ENCODE measurements at regions not wholly inside any gene's neighbourhood (a gene's known extent, or its start where the extent isn't known, plus 50 kb on each side); places are given as distances from the start of the nearest gene placed in this dataset.

DNA sequence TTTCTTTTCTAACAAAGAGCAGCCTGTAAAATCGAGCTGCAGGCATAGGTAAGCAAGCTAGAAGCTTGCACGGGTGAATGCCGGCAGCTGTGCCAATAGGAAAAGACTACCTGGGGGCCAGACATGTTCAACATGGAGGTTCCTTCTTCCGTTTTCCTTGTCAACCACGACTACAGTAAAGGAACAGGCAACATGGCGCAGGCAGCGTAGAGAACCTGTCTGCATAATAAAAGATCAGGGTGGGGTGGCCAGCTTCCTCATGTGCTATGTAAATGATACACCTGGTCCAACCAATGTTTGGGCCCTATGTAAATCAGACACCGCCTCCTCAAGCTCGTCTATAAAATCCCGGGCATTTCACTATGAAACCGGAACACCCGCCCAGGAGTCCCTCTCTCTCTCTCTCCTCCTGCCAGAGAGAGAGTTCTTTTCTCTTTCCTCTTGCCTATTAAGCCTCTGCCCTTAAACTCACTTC lies 103.8 kb upstream of the LIFR start:
- no peak overlapping the region for H3K4me3 ChIP-seq (ENCODE audit: low read length)
- WGBS (ENCODE audit: insufficient coverage) = 51% methylated on average over 8 of the region's 12 CpGs
- peaks cover 2% of the 10 kb centered on the region for H3K4me1 ChIP-seq (ENCODE audit: control insufficient read depth, insufficient read depth, low read length)
- peak; percentile 24 for DNase-seq
- H3K27me3 ChIP-seq (ENCODE audit: control insufficient read depth, insufficient read depth, low read length) = no peaks in the 10 kb centered on the region
- H3K9me3 ChIP-seq (replicated peaks; ENCODE audit: control insufficient read depth, low read depth, low read length) = no peaks in the 10 kb centered on the region
- no peaks in the 10 kb centered on the region for H3K36me3 ChIP-seq (ENCODE audit: control insufficient read depth, insufficient read depth, low read length)
- H3K27ac ChIP-seq (ENCODE audit: low read length) = no peak overlapping the region

DNA sequence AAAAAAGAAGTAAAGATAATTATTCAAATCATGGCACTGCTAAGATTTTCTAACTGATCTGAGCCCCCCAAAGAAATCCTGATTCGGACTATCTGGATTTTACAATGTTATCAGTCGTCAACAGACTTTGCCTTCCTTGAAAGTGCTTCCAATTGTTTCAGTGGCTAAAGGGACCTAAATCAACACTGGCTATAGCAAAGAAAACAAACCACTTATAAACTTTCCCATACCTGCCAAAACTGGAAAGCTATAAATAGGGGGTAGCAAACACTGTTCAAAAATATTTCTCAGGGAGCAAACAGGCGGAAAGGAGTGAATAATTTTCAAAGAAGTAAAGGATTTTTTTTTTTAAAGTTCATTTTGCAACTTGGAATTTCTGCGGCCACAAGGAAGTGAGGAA lies 105.6 kb upstream of the LIFR start:
- Histone ChIP-seq H3K27ac (ENCODE audit: low read length) (no peak overlapping the region), H3K36me3 (ENCODE audit: control insufficient read depth, insufficient read depth, low read length) (no peaks in the 10 kb centered on the region), H3K4me1 (ENCODE audit: control insufficient read depth, insufficient read depth, low read length) (no peaks in the 10 kb centered on the region), H3K27me3 (ENCODE audit: control insufficient read depth, insufficient read depth, low read length) (no peaks in the 10 kb centered on the region), H3K9me3 (replicated peaks; ENCODE audit: control insufficient read depth, low read depth, low read length) (no peaks in the 10 kb centered on the region), H3K4me3 (ENCODE audit: low read length) (no peak overlapping the region)
- no peak for DNase-seq
- WGBS (ENCODE audit: insufficient coverage) = 60% methylated on average over 1 of the region's 4 CpGs

DNA sequence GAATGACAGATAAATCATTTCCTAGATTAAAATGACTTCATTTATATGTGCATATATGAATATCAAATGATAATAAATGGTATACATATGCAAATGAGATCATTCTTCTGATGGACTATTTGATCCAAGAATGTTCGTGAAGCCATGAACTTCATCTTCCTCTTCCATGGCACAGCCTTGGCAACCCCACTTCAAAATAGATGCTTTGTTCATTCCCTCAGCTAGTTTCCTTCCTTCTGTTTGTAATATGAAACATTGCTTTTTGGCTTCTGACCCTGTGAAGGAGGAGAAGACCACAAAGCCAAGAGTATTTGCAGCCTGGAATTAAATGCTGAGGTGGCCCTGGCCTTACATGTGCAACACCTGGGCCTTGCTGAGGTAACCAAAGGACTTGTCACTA lies 106.8 kb upstream of the LIFR start:
- Histone ChIP-seq H3K36me3 (ENCODE audit: control insufficient read depth, insufficient read depth, low read length) (no peaks in the 10 kb centered on the region), H3K27me3 (ENCODE audit: control insufficient read depth, insufficient read depth, low read length) (no peaks in the 10 kb centered on the region), H3K4me1 (ENCODE audit: control insufficient read depth, insufficient read depth, low read length) (no peaks in the 10 kb centered on the region), H3K27ac (ENCODE audit: low read length) (no peak overlapping the region), H3K9me3 (replicated peaks; ENCODE audit: control insufficient read depth, low read depth, low read length) (no peaks in the 10 kb centered on the region), H3K4me3 (ENCODE audit: low read length) (no peak overlapping the region)
- DNase-seq = no peak
- no CpG with 5 or more reads among the region's 1 CpG for WGBS (ENCODE audit: insufficient coverage)

DNA sequence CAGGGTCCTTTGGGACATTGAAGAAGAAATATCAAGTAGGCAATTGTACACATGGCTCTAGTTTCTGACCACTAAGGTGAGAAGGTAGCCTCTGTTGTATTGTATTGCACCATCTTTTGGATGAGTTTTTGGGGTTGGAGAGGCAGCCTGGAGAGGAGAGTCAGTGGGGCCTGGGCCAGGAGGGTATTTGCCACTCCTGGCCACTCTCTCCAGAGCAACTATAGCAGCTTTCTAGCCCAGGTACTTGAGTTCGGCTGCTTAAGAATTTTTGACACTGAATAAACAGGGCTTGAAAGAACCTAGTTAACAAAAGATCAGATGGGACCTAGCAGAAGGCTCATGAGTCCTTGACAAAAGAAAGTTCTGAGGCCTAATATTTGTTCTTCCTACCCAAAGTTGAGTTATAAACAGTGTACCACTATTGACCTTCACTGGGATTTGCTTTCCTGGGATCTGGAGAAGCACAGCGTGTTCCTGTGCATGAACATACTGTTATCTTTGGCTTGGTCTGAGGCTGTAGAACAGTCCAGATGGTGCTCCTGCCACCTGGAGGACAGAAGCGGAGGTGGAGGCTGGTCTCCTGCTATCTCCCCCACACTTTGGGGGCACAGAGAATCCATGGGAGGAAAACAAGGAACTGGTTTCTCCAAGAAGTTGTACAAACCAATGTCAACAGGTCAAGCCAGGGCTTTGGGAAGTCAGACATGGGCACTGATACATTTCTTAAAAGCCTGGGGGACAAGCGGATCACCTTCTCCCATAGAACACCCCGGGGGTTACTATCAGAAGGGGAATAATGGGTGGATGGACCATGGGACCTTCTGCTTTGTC lies 110.4 kb upstream of the LIFR start:
- DNase-seq = peak; percentile 30
- 70% methylated on average over 2 of the region's 5 CpGs for WGBS (ENCODE audit: insufficient coverage)
- H3K36me3 ChIP-seq (ENCODE audit: control insufficient read depth, insufficient read depth, low read length) = no peaks in the 10 kb centered on the region
- H3K4me1 ChIP-seq (ENCODE audit: control insufficient read depth, insufficient read depth, low read length) = no peaks in the 10 kb centered on the region
- H3K27ac ChIP-seq (ENCODE audit: low read length) = no peak overlapping the region
- H3K27me3 ChIP-seq (ENCODE audit: control insufficient read depth, insufficient read depth, low read length) = no peaks in the 10 kb centered on the region
- no peak overlapping the region for H3K4me3 ChIP-seq (ENCODE audit: low read length)
- H3K9me3 ChIP-seq (replicated peaks; ENCODE audit: control insufficient read depth, low read depth, low read length) = no peaks in the 10 kb centered on the region

DNA sequence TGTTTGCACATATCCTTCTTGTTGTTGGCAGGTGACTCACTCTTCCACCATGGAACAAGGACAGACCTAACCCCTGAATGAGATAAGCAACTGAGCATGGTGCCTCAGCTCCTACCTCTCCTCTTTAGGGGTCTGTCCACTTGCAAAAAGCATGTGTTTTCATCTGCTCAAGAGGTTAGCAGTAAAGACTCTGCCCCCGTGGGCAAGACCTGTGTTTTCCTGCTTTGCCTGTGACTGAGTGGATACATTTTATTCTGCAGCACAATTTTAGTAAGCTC lies 111.0 kb upstream of the LIFR start:
- no peak for DNase-seq
- Histone ChIP-seq H3K9me3 (replicated peaks; ENCODE audit: control insufficient read depth, low read depth, low read length) (no peaks in the 10 kb centered on the region), H3K36me3 (ENCODE audit: control insufficient read depth, insufficient read depth, low read length) (no peaks in the 10 kb centered on the region), H3K4me3 (ENCODE audit: low read length) (no peak overlapping the region), H3K27ac (ENCODE audit: low read length) (no peak overlapping the region), H3K27me3 (ENCODE audit: control insufficient read depth, insufficient read depth, low read length) (no peaks in the 10 kb centered on the region), H3K4me1 (ENCODE audit: control insufficient read depth, insufficient read depth, low read length) (no peaks in the 10 kb centered on the region)
- no CpG with 5 or more reads among the region's 1 CpG for WGBS (ENCODE audit: insufficient coverage)

DNA sequence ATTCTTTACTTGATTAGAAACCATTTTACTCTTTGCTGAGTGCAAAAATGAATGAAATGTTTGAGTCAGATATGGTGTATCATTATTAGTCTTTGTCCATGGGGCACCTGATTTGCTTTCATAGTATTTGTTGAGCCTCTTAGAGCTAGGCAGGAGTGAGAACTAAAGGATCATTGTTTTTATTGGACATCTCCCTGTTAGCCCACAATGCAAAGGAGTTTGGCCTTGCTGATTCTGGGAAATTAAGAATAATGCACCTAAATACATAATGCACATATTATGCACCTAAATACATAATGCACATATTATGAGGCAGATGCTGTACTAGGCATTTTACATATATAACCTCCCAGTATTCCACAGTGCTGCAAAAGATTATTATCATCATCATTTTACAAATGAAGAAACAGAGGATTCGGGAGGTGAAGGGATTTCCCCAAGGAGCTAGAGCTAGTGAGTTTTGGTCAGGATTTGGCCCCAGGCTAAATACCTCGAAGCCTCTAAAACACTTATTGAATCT lies 113.0 kb upstream of the LIFR start:
- DNase-seq = no peak
- H3K27me3 ChIP-seq (ENCODE audit: control insufficient read depth, insufficient read depth, low read length) = no peaks in the 10 kb centered on the region
- H3K4me1 ChIP-seq (ENCODE audit: control insufficient read depth, insufficient read depth, low read length) = no peaks in the 10 kb centered on the region
- H3K4me3 ChIP-seq (ENCODE audit: low read length) = no peak overlapping the region
- H3K36me3 ChIP-seq (ENCODE audit: control insufficient read depth, insufficient read depth, low read length) = no peaks in the 10 kb centered on the region
- no CpG with 5 or more reads among the region's 2 CpGs for WGBS (ENCODE audit: insufficient coverage)
- H3K9me3 ChIP-seq (replicated peaks; ENCODE audit: control insufficient read depth, low read depth, low read length) = no peaks in the 10 kb centered on the region
- no peak overlapping the region for H3K27ac ChIP-seq (ENCODE audit: low read length)

DNA sequence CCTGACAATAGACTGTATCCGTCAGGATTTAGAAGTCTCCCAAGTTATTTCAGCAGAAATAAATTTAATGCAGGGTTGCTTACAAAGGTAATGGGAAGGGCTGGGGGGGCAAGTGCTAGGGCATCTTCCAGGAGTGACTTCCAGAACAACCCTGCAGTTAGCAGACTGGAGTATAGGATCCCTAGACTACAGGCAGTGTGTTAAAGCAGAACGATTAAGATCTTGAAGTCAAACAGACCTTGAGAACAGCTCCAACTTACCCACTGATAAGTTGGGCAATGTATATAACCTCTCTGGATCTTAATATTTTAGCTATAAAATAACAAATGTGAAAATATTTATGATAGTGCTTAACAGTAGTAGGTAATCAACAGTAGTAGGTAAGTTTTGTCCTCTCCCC lies 113.6 kb upstream of the LIFR start:
- no CpG with 5 or more reads among the region's 2 CpGs for WGBS (ENCODE audit: insufficient coverage)
- Histone ChIP-seq H3K27ac (ENCODE audit: low read length) (no peak overlapping the region), H3K4me1 (ENCODE audit: control insufficient read depth, insufficient read depth, low read length) (no peaks in the 10 kb centered on the region), H3K36me3 (ENCODE audit: control insufficient read depth, insufficient read depth, low read length) (no peaks in the 10 kb centered on the region), H3K9me3 (replicated peaks; ENCODE audit: control insufficient read depth, low read depth, low read length) (no peaks in the 10 kb centered on the region), H3K27me3 (ENCODE audit: control insufficient read depth, insufficient read depth, low read length) (no peaks in the 10 kb centered on the region), H3K4me3 (ENCODE audit: low read length) (no peak overlapping the region)
- DNase-seq = no peak

DNA sequence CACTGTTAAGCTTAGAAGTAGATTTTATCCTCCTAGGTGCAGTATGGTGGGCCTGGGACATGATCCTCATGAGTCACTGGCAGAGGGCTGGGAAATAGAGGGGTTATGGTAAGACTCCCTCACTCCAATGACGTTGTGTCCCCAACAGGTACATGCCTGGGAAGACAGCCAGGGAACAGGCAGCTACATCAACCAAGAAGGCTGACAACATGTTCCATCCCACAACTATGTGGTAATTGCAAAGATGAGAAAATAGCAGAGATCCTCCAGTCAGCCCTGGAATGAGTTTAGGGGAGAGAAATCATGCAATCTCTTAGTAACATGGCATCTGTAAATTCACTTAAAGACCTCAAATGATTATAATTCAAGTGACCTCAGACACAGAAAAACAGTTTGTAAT lies 114.4 kb upstream of the LIFR start:
- H3K27ac ChIP-seq (ENCODE audit: low read length) = no peak overlapping the region
- no CpG with 5 or more reads among the region's 1 CpG for WGBS (ENCODE audit: insufficient coverage)
- no peaks in the 10 kb centered on the region for H3K4me1 ChIP-seq (ENCODE audit: control insufficient read depth, insufficient read depth, low read length)
- DNase-seq = no peak
- H3K9me3 ChIP-seq (replicated peaks; ENCODE audit: control insufficient read depth, low read depth, low read length) = no peaks in the 10 kb centered on the region
- no peaks in the 10 kb centered on the region for H3K27me3 ChIP-seq (ENCODE audit: control insufficient read depth, insufficient read depth, low read length)
- H3K36me3 ChIP-seq (ENCODE audit: control insufficient read depth, insufficient read depth, low read length) = no peaks in the 10 kb centered on the region
- no peak overlapping the region for H3K4me3 ChIP-seq (ENCODE audit: low read length)

DNA sequence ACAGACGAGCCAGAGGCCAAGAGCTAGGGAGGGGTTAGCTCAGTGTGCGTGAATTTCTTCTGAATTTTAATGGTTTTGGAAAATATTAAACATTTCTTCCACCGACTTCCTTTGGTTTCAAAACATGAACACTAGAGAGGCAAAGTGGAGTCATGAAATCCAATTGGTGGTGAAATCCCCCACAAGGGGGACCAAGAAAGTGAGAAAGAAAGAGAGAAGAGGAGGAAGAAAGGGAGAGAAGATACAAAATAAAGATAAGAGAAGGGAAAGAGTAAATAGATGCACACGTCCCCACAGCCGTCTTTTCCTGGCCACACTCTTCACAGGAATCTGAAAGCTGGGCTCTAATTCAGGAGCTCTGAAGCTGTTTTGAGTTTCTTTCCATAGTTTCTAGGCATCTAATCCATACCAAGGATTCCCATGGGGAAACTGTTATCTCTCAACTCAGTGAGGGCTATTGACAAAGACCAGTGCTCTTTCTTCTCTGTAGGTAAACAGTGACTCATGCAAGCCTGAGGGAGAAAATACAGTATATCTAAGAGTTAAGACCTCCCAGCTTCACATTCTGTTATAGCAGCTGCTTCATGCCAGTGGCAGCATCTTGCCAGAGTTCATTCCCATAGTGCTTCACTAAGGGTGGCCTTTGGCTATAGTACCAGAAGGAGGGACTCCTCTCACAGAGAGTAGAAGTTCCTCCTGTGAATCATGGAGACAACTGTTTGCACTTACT lies 115.8 kb upstream of the LIFR start:
- Histone ChIP-seq H3K9me3 (replicated peaks; ENCODE audit: control insufficient read depth, low read depth, low read length) (no peaks in the 10 kb centered on the region), H3K4me3 (ENCODE audit: low read length) (no peak overlapping the region), H3K27me3 (ENCODE audit: control insufficient read depth, insufficient read depth, low read length) (no peaks in the 10 kb centered on the region), H3K4me1 (ENCODE audit: control insufficient read depth, insufficient read depth, low read length) (no peaks in the 10 kb centered on the region), H3K36me3 (ENCODE audit: control insufficient read depth, insufficient read depth, low read length) (no peaks in the 10 kb centered on the region), H3K27ac (ENCODE audit: low read length) (no peak overlapping the region)
- peak; percentile 61 for DNase-seq
- no CpG with 5 or more reads among the region's 5 CpGs for WGBS (ENCODE audit: insufficient coverage)

DNA sequence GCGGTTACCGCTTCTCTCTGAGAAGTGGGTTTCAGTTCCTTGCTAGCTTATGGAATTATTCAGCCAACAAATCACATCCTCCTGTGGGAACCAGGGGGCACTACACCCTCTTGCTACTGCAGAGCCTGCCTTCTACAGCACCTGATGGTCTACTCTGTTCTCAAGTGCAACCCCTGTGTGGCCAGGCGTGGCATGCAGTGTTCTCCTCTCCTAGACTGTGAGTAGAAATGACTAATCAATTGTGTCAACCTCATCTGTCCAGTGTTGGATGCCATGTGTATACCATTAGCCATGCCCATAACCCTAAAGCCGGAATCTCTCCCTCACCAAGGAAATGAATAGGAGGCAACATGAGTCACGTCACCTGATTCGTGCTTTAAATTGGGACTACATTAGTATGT lies 117.2 kb upstream of the LIFR start:
- Histone ChIP-seq H3K9me3 (replicated peaks; ENCODE audit: control insufficient read depth, low read depth, low read length) (no peaks in the 10 kb centered on the region), H3K27me3 (ENCODE audit: control insufficient read depth, insufficient read depth, low read length) (no peaks in the 10 kb centered on the region), H3K4me1 (ENCODE audit: control insufficient read depth, insufficient read depth, low read length) (no peaks in the 10 kb centered on the region), H3K27ac (ENCODE audit: low read length) (no peak overlapping the region), H3K36me3 (ENCODE audit: control insufficient read depth, insufficient read depth, low read length) (no peaks in the 10 kb centered on the region), H3K4me3 (ENCODE audit: low read length) (no peak overlapping the region)
- no peak for DNase-seq
- 95% methylated on average over 5 of the region's 6 CpGs for WGBS (ENCODE audit: insufficient coverage)

All from muscle of leg (tissue), 3 donors.